ENCODE measurements at regions not wholly inside any gene's neighbourhood (a gene's known extent, or its start where the extent isn't known, plus 50 kb on each side); places are given as distances from the start of the nearest gene placed in this dataset. TPM values are rescaled to one million over a fixed set of nuclear protein-coding genes. Genes with fewer than 3 reads are reported as not detected.

DNA sequence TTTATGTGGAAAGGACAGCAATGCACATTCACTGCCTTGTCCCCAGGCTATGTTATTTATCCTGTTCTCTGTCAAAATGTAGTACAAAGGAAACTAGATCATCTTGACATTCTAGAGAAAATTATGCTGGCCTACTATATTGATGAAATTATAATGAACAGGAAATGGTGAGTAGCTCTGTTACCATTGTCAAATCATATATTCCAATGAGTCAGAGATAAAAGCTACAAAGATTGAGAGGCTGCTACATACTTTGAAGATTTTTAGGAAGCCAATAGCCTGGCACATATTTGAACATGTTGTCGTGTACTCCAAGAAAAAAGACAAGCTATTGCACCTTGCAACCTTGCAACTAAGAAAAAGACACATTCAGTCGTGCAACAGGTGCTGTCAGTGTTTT is 52.7 kb upstream of the TET2 start:
- WGBS (ENCODE audit: low lambda C conversion rate, missing lambda C conversion rate) = 54% methylated on average over 2 of the region's 2 CpGs
- Histone ChIP-seq H3K4me1 (ENCODE audit: insufficient read depth) (no peaks in the 10 kb centered on the region), H3K4me3 (no peak overlapping the region), H3K27me3 (no peaks in the 10 kb centered on the region), H3K9me2 (replicated peaks; ENCODE audit: insufficient read depth) (no peaks in the 10 kb centered on the region), H3K27ac (no peak overlapping the region), H3K79me2 (no peaks in the 10 kb centered on the region), H3K4me2 (no peak overlapping the region), H4K20me1 (ENCODE audit: insufficient read depth, poor library complexity, severe bottlenecking) (no peaks in the 10 kb centered on the region), H3K36me3 (replicated peaks; ENCODE audit: insufficient read depth, low read depth) (no peaks in the 10 kb centered on the region), H2AFZ (no peak overlapping the region), H3K9me3 (ENCODE audit: low read depth) (no peaks in the 10 kb centered on the region)
- no peak for TF ChIP-seq EZH2 (IDR thresholded peaks at IDR 0.05; ENCODE audit: borderline replicate concordance)
- TF ChIP-seq, protein P1, sequence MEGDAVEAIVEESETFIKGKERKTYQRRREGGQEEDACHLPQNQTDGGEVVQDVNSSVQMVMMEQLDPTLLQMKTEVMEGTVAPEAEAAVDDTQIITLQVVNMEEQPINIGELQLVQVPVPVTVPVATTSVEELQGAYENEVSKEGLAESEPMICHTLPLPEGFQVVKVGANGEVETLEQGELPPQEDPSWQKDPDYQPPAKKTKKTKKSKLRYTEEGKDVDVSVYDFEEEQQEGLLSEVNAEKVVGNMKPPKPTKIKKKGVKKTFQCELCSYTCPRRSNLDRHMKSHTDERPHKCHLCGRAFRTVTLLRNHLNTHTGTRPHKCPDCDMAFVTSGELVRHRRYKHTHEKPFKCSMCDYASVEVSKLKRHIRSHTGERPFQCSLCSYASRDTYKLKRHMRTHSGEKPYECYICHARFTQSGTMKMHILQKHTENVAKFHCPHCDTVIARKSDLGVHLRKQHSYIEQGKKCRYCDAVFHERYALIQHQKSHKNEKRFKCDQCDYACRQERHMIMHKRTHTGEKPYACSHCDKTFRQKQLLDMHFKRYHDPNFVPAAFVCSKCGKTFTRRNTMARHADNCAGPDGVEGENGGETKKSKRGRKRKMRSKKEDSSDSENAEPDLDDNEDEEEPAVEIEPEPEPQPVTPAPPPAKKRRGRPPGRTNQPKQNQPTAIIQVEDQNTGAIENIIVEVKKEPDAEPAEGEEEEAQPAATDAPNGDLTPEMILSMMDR (IDR thresholded peaks at IDR 0.05; ENCODE audit: poor library complexity) = no peak
- TF ChIP-seq EZH2phosphoT487 (IDR thresholded peaks at IDR 0.05; ENCODE audit: low read depth, severe bottlenecking, unreplicated experiment) = no peak
- no peak for DNase-seq (ENCODE audit: low spot score)

Small RNAs in the stretch of these regions (small RNA-seq; reads per million reads assigned to genes)
- gene AC096577.2 = not detected
- not detected for gene RNU6-351P
